Stomach (tissue), 4 donors: ENCODE measurements at regions not wholly inside any gene's neighbourhood (a gene's known extent, or its start where the extent isn't known, plus 50 kb on each side); places are given as distances from the start of the nearest gene placed in this dataset.

ENCODE experiments used
- CTCF ChIP-seq, 7 experiments: fragments of 450-650 bp in 4 of 7; fragments of 200-600 bp in 3 of 7; sonication (generic) in 3 of 7; IDR thresholded peaks; one replicate each; pipeline ENCODE4 v1.5.1; 2016 to 2019; ENCODE audit warnings: antibody characterized with exemption in 7 of 7, control low read depth in 2 of 7, mild to moderate bottlenecking in 1 of 7
- EP300 ChIP-seq: sonication (generic); formaldehyde crosslinking; IDR thresholded peaks from one replicate; pipeline ENCODE4 v1.6.1; 2017; ENCODE audit warnings: antibody characterized with exemption
- POLR2A ChIP-seq, 4 donors: fragments of 450-650 bp; IDR thresholded peaks; one replicate each; pipeline ENCODE4 v1.6.1; 2016; ENCODE audit warnings: antibody characterized with exemption in 4 of 4, control low read depth in 2 of 4, mild to moderate bottlenecking in 1 of 4, moderate library complexity in 1 of 4
- POLR2AphosphoS5 ChIP-seq, 3 donors: sonication (generic); formaldehyde crosslinking; IDR thresholded peaks; one replicate each; pipeline ENCODE4 v1.6.1; 2016; ENCODE audit warnings: antibody characterized with exemption in 3 of 3

- TF ChIP-seq POLR2A (IDR thresholded peaks at IDR 0.05) = no peak
- TF ChIP-seq CTCF (IDR thresholded peaks at IDR 0.05) = no peak
- TF ChIP-seq EP300 = no peak
- no peak for TF ChIP-seq POLR2AphosphoS5 (IDR thresholded peaks at IDR 0.05)
Observed at GRCh38 chr1:98056781-98057180, 135.9 kb upstream of the DPYD start.
